Body of pancreas (tissue), 4 donors: ENCODE measurements at regions not wholly inside any gene's neighbourhood (a gene's known extent, or its start where the extent isn't known, plus 50 kb on each side); places are given as distances from the start of the nearest gene placed in this dataset.

ENCODE experiments used
- ATAC-seq: fragments of 150-250 bp; one replicate; pipeline ENCODE4 v1.9.1; 2016
- DNase-seq, 4 donors: peaks; one replicate each; pipeline ENCODE4 v3.0.0-alpha.2; 2019
- H3K27ac ChIP-seq, 4 donors: fragments of 200-600 bp; sonication (generic); 1 replicate in 3 of 4; 2 replicates in 1 of 4; pipeline versions ENCODE4 v1.5.1 to v1.6.1; 2016 to 2019; ENCODE audit warnings: mild to moderate bottlenecking in 1 of 4, mixed read lengths in 1 of 4, moderate library complexity in 1 of 4
- H3K27me3 ChIP-seq, 2 donors: fragments of 200-600 bp; sonication (generic); one replicate each; pipeline ENCODE4 v1.6.0; 2016; ENCODE audit warnings: mild to moderate bottlenecking in 1 of 2
- H3K36me3 ChIP-seq, 2 donors: fragments of 200-600 bp; sonication (generic); replicated peaks in 1 of 2; 2 replicates each; pipeline ENCODE4 v1.5.1; 2016; ENCODE audit warnings: low read depth in 2 of 2; ENCODE audit not compliant: insufficient read depth in 1 of 2
- H3K4me1 ChIP-seq: fragments of 200-600 bp; sonication (generic); one replicate; pipeline ENCODE4 v1.6.0; 2016
- H3K4me3 ChIP-seq, 2 donors: fragments of 200-600 bp; sonication (generic); 1 replicate in 1 of 2; 2 replicates in 1 of 2; pipeline ENCODE4 v1.5.1; 2016 to 2019
- H3K9me3 ChIP-seq, 3 donors: fragments of 200-600 bp; sonication (generic); 1 replicate in 2 of 3; 2 replicates in 1 of 3; pipeline ENCODE4 v1.5.1; 2016
- POLR2A ChIP-seq, 3 donors: fragments of 450-650 bp; IDR thresholded peaks; one replicate each; pipeline ENCODE4 v1.6.1; 2016; ENCODE audit warnings: antibody characterized with exemption in 3 of 3, mild to moderate bottlenecking in 2 of 3
- WGBS, 2 donors: methylation state at CpG; one replicate each; pipeline ENCODE4 v1.1.5; 2017; 5-methylcytosine and 5-hydroxymethylcytosine counted together
- intact Hi-C: fragments of 100-400 bp; cut with DNase I; formaldehyde crosslinking; loops from one replicate; pipeline ENCODE4 v1.15.1; 2023
- TF ChIP-seq, protein P1 (sequence below), 7 experiments: fragments of 450-650 bp in 4 of 7; fragments of 200-600 bp in 3 of 7; sonication (generic) in 3 of 7; IDR thresholded peaks; one replicate each; pipeline ENCODE4 v1.5.1; 2016 to 2019; ENCODE audit warnings: antibody characterized with exemption in 7 of 7

- H3K4me3 ChIP-seq = no peak overlapping the region
- DNase-seq (no peak), ATAC-seq (no peak)
- 52 to 60% methylated on average over 3 of the region's 3 CpGs for WGBS, 2 donors
- intact Hi-C loops = no loop called here
- no peaks in the 10 kb centered on the region for H3K27me3 ChIP-seq
- H3K4me1 ChIP-seq = no peaks in the 10 kb centered on the region
- H3K27ac ChIP-seq = no peak overlapping the region
- H3K36me3 ChIP-seq = no peaks in the 10 kb centered on the region
- no peak for TF ChIP-seq POLR2A (IDR thresholded peaks at IDR 0.05)
- TF ChIP-seq, protein P1, sequence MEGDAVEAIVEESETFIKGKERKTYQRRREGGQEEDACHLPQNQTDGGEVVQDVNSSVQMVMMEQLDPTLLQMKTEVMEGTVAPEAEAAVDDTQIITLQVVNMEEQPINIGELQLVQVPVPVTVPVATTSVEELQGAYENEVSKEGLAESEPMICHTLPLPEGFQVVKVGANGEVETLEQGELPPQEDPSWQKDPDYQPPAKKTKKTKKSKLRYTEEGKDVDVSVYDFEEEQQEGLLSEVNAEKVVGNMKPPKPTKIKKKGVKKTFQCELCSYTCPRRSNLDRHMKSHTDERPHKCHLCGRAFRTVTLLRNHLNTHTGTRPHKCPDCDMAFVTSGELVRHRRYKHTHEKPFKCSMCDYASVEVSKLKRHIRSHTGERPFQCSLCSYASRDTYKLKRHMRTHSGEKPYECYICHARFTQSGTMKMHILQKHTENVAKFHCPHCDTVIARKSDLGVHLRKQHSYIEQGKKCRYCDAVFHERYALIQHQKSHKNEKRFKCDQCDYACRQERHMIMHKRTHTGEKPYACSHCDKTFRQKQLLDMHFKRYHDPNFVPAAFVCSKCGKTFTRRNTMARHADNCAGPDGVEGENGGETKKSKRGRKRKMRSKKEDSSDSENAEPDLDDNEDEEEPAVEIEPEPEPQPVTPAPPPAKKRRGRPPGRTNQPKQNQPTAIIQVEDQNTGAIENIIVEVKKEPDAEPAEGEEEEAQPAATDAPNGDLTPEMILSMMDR (IDR thresholded peaks at IDR 0.05) = no peak
- no peaks in the 10 kb centered on the region for H3K9me3 ChIP-seq
Observed at GRCh38 chr12:98172801-98173200, 342.6 kb upstream of the TMPO start.

GRCh38 chr12:98173773-98174427 is 341.5 kb upstream of the TMPO start:
- TF ChIP-seq, protein P1 (IDR thresholded peaks at IDR 0.05) = no peak
- TF ChIP-seq POLR2A (IDR thresholded peaks at IDR 0.05) = no peak
- intact Hi-C loops = no loop called here
- 100% methylated on average over 1 of the region's 1 CpG for WGBS, 2 donors
- ATAC-seq (no peak), DNase-seq (no peak)
- H3K36me3 ChIP-seq = no peaks in the 10 kb centered on the region
- H3K9me3 ChIP-seq = no peaks in the 10 kb centered on the region
- no peak overlapping the region for H3K4me3 ChIP-seq
- H3K27ac ChIP-seq = no peak overlapping the region
- no peaks in the 10 kb centered on the region for H3K4me1 ChIP-seq
- no peaks in the 10 kb centered on the region for H3K27me3 ChIP-seq

DNA sequence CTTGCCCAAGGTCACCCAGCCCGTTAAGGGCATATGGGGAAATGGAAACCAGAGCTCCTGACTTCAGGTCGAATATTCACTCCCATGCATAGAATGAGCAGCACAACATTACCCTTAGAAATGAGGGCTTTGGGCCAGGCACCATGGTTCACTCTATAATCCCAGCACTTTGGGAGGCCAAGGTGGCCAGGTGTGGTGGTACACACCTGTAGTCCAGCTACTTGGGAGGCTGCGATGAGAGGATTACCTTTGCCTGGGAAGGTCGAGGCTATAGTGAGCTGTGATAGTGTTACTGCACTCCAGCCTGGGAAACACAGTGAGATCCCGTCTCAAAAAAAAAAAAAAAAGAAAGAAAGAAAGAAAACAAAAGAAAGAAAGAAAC is 341.0 kb upstream of the TMPO start:
- H3K4me3 ChIP-seq = no peak overlapping the region
- intact Hi-C loops = no loop called here
- H3K4me1 ChIP-seq = no peaks in the 10 kb centered on the region
- no peak overlapping the region for H3K27ac ChIP-seq
- H3K36me3 ChIP-seq = no peaks in the 10 kb centered on the region
- H3K9me3 ChIP-seq = no peaks in the 10 kb centered on the region
- H3K27me3 ChIP-seq = no peaks in the 10 kb centered on the region
- WGBS, 2 donors = 48 to 63% methylated on average over 5 of the region's 5 CpGs
- no peak for DNase-seq
- no peak for TF ChIP-seq POLR2A (IDR thresholded peaks at IDR 0.05)
- TF ChIP-seq, protein P1 (IDR thresholded peaks at IDR 0.05) = no peak
- ATAC-seq = no peak

DNA sequence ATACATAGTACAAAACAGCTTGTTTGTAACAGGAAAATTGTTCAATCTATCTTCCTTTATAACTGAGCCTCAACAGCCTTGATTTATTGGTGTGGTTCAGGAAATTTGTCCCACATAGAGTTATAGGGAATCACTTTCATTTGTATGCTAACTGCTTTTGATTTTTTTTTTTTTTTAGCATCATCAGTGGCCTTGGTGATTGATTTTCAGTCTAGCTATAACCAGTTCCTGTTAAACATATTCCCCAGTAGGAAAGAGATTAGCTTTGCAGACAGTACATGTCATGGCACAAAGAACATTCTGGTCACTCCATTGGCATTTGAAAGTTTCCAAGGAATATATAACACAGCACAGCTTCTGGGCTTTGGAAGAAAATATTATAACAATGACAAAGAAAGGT is 337.3 kb upstream of the TMPO start:
- intact Hi-C loops = no loop called here
- Histone ChIP-seq H3K36me3 (no peaks in the 10 kb centered on the region), H3K27ac (no peak overlapping the region), H3K9me3 (no peaks in the 10 kb centered on the region), H3K4me3 (no peak overlapping the region), H3K27me3 (no peaks in the 10 kb centered on the region), H3K4me1 (no peaks in the 10 kb centered on the region)
- TF ChIP-seq POLR2A (IDR thresholded peaks at IDR 0.05) = no peak
- TF ChIP-seq, protein P1 (IDR thresholded peaks at IDR 0.05) = no peak
- no peak for ATAC-seq
- DNase-seq = no peak

GRCh38 chr12:98179151-98179550 is 336.2 kb upstream of the TMPO start:
- H3K27ac ChIP-seq = no peak overlapping the region
- DNase-seq (no peak), ATAC-seq (no peak)
- no peak for TF ChIP-seq POLR2A (IDR thresholded peaks at IDR 0.05)
- TF ChIP-seq, protein P1 (IDR thresholded peaks at IDR 0.05) = no peak
- H3K9me3 ChIP-seq = no peaks in the 10 kb centered on the region
- H3K36me3 ChIP-seq = no peaks in the 10 kb centered on the region
- H3K27me3 ChIP-seq = no peaks in the 10 kb centered on the region
- H3K4me3 ChIP-seq = no peak overlapping the region
- no peaks in the 10 kb centered on the region for H3K4me1 ChIP-seq
- intact Hi-C loops = no loop called here
